GM23248 (cell line): ENCODE measurements at regions not wholly inside any gene's neighbourhood (a gene's known extent, or its start where the extent isn't known, plus 50 kb on each side); places are given as distances from the start of the nearest gene placed in this dataset. TPM values are rescaled to one million over a fixed set of nuclear protein-coding genes. Genes with fewer than 3 reads are reported as not detected.

Experiments
- DNase-seq: peaks from one replicate; pipeline ENCODE4 v3.0.0-alpha.2; 2015
- H2AFZ ChIP-seq: fragments of 200-600 bp; sonication (generic); 2 replicates; pipeline ENCODE4 v1.6.1; 2016; ENCODE audit warnings: antibody characterized with exemption
- H3F3A ChIP-seq: fragments of 200-600 bp; sonication (generic); 2 replicates; pipeline ENCODE4 v1.6.1; 2016; ENCODE audit warnings: mild to moderate bottlenecking, antibody characterized with exemption, mixed run types; ENCODE audit not compliant: insufficient read depth
- H3K27ac ChIP-seq: fragments of 200-600 bp; sonication (generic); 2 replicates; pipeline ENCODE4 v1.5.1; 2016; ENCODE audit warnings: mild to moderate bottlenecking
- H3K27me3 ChIP-seq: fragments of 200-600 bp; sonication (generic); replicated peaks from 2 replicates; pipeline ENCODE4 v1.6.1; 2016; ENCODE audit warnings: mild to moderate bottlenecking; ENCODE audit not compliant: insufficient read depth
- H3K36me3 ChIP-seq: fragments of 200-600 bp; sonication (generic); 2 replicates; pipeline ENCODE4 v1.6.1; 2016; ENCODE audit warnings: low read depth, mild to moderate bottlenecking
- H3K4me1 ChIP-seq: fragments of 200-600 bp; sonication (generic); 2 replicates; pipeline ENCODE4 v1.6.1; 2016; ENCODE audit warnings: mild to moderate bottlenecking; ENCODE audit not compliant: insufficient read depth
- H3K4me2 ChIP-seq: fragments of 200-600 bp; sonication (generic); one replicate; pipeline ENCODE4 v1.6.1; 2016; ENCODE audit warnings: mild to moderate bottlenecking; ENCODE audit not compliant: unreplicated experiment
- H3K4me3 ChIP-seq: fragments of 200-600 bp; sonication (generic); 2 replicates; pipeline ENCODE4 v1.5.1; 2016; ENCODE audit warnings: mild to moderate bottlenecking
- H3K79me2 ChIP-seq: fragments of 200-600 bp; sonication (generic); 2 replicates; pipeline ENCODE4 v1.6.1; 2016; ENCODE audit warnings: mild to moderate bottlenecking; ENCODE audit not compliant: insufficient read depth
- H3K9ac ChIP-seq: fragments of 200-600 bp; sonication (generic); 2 replicates; pipeline ENCODE4 v1.6.1; 2016; ENCODE audit warnings: mild to moderate bottlenecking
- H3K9me2 ChIP-seq: fragments of 200-600 bp; sonication (generic); 2 replicates; pipeline ENCODE4 v1.6.1; 2016; ENCODE audit warnings: mixed run types, mild to moderate bottlenecking, moderate library complexity; ENCODE audit not compliant: insufficient read depth
- H3K9me3 ChIP-seq: fragments of 200-600 bp; sonication (generic); one replicate; pipeline ENCODE4 v1.6.1; 2017; ENCODE audit warnings: low read depth
- H4K20me1 ChIP-seq: fragments of 200-600 bp; sonication (generic); 2 replicates; pipeline ENCODE4 v1.6.0; 2016; ENCODE audit not compliant: insufficient read depth
- EZH2 ChIP-seq: fragments of 200-600 bp; sonication (generic); IDR thresholded peaks from 2 replicates; pipeline ENCODE4 v1.6.1; 2018; ENCODE audit warnings: antibody characterized with exemption, mild to moderate bottlenecking; ENCODE audit not compliant: insufficient read depth, poor library complexity, severe bottlenecking
- EZH2phosphoT487 ChIP-seq: fragments of 200-600 bp; sonication (generic); IDR thresholded peaks from 2 replicates; pipeline ENCODE4 v1.6.1; 2018; ENCODE audit warnings: antibody characterized with exemption, moderate library complexity, mild to moderate bottlenecking, low read depth; ENCODE audit not compliant: insufficient read depth
- WGBS, 2 experiments: methylation state at CpG; one replicate each; pipeline ENCODE4 v1.1.6; 2015 to 2017; ENCODE audit warnings: low lambda C conversion rate in 2 of 2, low coverage in 1 of 2; ENCODE audit errors: missing lambda C conversion rate in 2 of 2; 5-methylcytosine and 5-hydroxymethylcytosine counted together
- in situ Hi-C: fragments of 300-500 bp; cut with MboI; formaldehyde crosslinking; loops from 2 replicates; pipeline ENCODE4 v1.15.0; 2020
- microRNA counts: library from miRNA; unstranded; fragments of <30 nt; microRNA quantifications from one replicate; lab custom pipeline; 2016
- microRNA-seq: library from miRNA; unstranded; fragments of <30 nt; microRNA quantifications from one replicate; pipeline ENCODE4, GENCODE V29; 2016; ENCODE audit warnings: borderline number of aligned reads
- small RNA-seq: library from RNA; depleted of rRNA; stranded (forward); fragments of <200 nt; gene quantifications from one replicate; pipeline ENCODE3, GENCODE V24; 2014; ENCODE audit warnings: low read depth, low replicate concordance

DNA sequence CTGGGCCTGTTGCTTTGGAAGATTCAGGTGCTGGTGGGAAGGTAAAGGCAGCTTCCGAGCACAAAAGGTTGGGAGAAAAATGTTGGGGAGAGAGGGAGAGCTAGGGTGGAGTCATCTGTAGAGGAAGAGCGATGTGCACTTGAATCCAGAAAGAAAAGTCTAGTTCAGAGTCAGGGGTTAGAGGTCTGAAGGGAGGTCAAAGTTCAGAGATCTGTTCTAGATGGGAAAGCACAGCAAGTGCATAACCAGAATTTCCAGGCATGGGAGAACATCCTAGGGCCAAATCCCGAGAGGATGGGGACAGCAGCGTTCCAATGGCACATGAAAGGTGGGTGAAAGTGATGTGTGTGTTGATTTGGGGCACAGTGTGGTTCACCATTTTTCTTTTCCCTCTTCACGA lies 51.5 kb upstream of the MKLN1 start:
- Histone ChIP-seq H3K9me2 (no peaks in the 10 kb centered on the region), H4K20me1 (no peaks in the 10 kb centered on the region), H3K27ac (no peak overlapping the region), H3K4me2 (no peak overlapping the region), H3F3A (no peaks in the 10 kb centered on the region), H2AFZ (no peak overlapping the region), H3K27me3 (no peaks in the 10 kb centered on the region), H3K4me1 (no peaks in the 10 kb centered on the region), H3K9me3 (no peaks in the 10 kb centered on the region), H3K9ac (no peak overlapping the region), H3K36me3 (no peaks in the 10 kb centered on the region), H3K4me3 (no peak overlapping the region), H3K79me2 (no peaks in the 10 kb centered on the region)
- in situ Hi-C loops = no loop called here
- 89 to 92% methylated on average over 5 of the region's 5 CpGs for WGBS, 2 experiments
- TF ChIP-seq EZH2 (no peak), EZH2phosphoT487 (no peak)
- no peak for DNase-seq

DNA sequence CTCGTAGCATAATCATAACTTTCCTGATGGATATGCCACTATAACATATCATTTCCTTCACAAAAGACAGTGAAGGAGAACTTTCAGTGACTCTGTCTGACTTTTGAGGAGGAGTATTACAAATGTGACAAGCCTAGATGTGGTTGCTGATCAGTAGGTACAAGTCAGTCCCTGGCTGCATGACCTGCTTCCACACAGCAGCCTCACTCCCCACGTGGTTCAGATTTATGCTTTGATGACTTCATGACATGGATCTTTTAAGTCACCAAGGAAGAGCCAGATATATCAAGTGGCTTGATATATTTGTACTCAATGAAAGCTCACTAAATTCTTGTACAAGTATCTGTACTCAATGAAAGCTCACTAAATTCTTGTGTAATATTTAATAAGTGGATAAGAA lies 50.9 kb upstream of the MKLN1 start:
- no peak for DNase-seq
- Histone ChIP-seq H3K9me2 (no peaks in the 10 kb centered on the region), H3K4me3 (no peak overlapping the region), H3F3A (no peaks in the 10 kb centered on the region), H3K27ac (no peak overlapping the region), H3K4me1 (no peaks in the 10 kb centered on the region), H2AFZ (no peak overlapping the region), H3K4me2 (no peak overlapping the region), H3K36me3 (no peaks in the 10 kb centered on the region), H3K79me2 (no peaks in the 10 kb centered on the region), H4K20me1 (no peaks in the 10 kb centered on the region), H3K9ac (no peak overlapping the region), H3K9me3 (no peaks in the 10 kb centered on the region), H3K27me3 (no peaks in the 10 kb centered on the region)
- WGBS, 2 experiments = 68 to 70% methylated on average over 2 of the region's 2 CpGs
- in situ Hi-C loops = no loop called here
- TF ChIP-seq EZH2phosphoT487 (no peak), EZH2 (no peak)

MicroRNAs in the stretch of these regions (microRNA counts, 767-probe panel; counts per million panel counts)
- 7,767 counts per million, percentile 97 among the panel's probes with 10 or more counts for microRNA hsa-miR-29a-3p (lab: Ali Mortazavi, UCI)

Small RNA genes lying in the stretch of these regions (microRNA-seq; reads per million reads assigned to microRNA genes)
- gene MIR29A = 23,129 reads per million, percentile 97 among the genes with 10 or more reads in this experiment

Small RNA genes lying in the stretch of these regions (small RNA-seq; reads per million reads assigned to genes)
- gene AC016831.3 = not detected
- not detected for gene RNU6-1010P
